Lung (tissue), 11 donors: ENCODE measurements at regions not wholly inside any gene's neighbourhood (a gene's known extent, or its start where the extent isn't known, plus 50 kb on each side); places are given as distances from the start of the nearest gene placed in this dataset.

Experiments used
- ATAC-seq: fragments of 200-7000 bp; cut with Tn5 transposase; one replicate; pipeline ENCODE4 v1.9.1; 2020; ENCODE audit warnings: moderate number of reproducible peaks; ENCODE audit not compliant: insufficient read depth, low FRiP score
- DNase-seq, 3 donors: peaks; one replicate each; pipeline ENCODE4 v3.0.0-alpha.2; 2013 to 2017
- H3K27ac ChIP-seq, 2 donors: one replicate each; pipeline ENCODE4 v1.5.1; 2013; ENCODE audit warnings: mild to moderate bottlenecking in 2 of 2, moderate library complexity in 2 of 2, control low read depth in 1 of 2, inconsistent platforms in 1 of 2, low read depth in 1 of 2, low read length in 1 of 2
- H3K27me3 ChIP-seq, 3 donors: one replicate each; pipeline ENCODE4 v1.5.1; 2013; ENCODE audit warnings: low read length in 2 of 3; ENCODE audit not compliant: control insufficient read depth in 3 of 3, insufficient read depth in 3 of 3
- H3K36me3 ChIP-seq, 4 donors: one replicate each; pipeline ENCODE4 v1.5.1; 2013; ENCODE audit warnings: low read length in 4 of 4, mild to moderate bottlenecking in 1 of 4, moderate library complexity in 1 of 4; ENCODE audit not compliant: control insufficient read depth in 4 of 4, insufficient read depth in 4 of 4
- H3K4me1 ChIP-seq, 5 donors: one replicate each; pipeline ENCODE4 v1.5.1; 2013; ENCODE audit warnings: low read length in 5 of 5, mild to moderate bottlenecking in 2 of 5, moderate library complexity in 1 of 5; ENCODE audit not compliant: control insufficient read depth in 5 of 5, insufficient read depth in 5 of 5
- H3K4me3 ChIP-seq: one replicate; pipeline ENCODE4 v1.5.1; 2013; ENCODE audit warnings: mild to moderate bottlenecking, control low read depth, moderate library complexity
- H3K9ac ChIP-seq, 2 donors: one replicate each; pipeline ENCODE4 v1.5.1; 2013; ENCODE audit warnings: low read length in 2 of 2, control low read depth in 1 of 2; ENCODE audit not compliant: insufficient read depth in 1 of 2
- H3K9me3 ChIP-seq, 4 donors: one replicate each; pipeline ENCODE4 v1.5.1; 2013; ENCODE audit warnings: low read length in 3 of 4, mild to moderate bottlenecking in 1 of 4, moderate library complexity in 1 of 4; ENCODE audit not compliant: control insufficient read depth in 4 of 4, insufficient read depth in 3 of 4
- WGBS, 2 donors: extraction: QIAGEN DNeasy Blood & Tissue Kit; methylation state at CpG; one replicate each; pipeline ENCODE4 v1.1.7; 2013; 5-methylcytosine and 5-hydroxymethylcytosine counted together
- TF ChIP-seq, protein P1 (sequence below): IDR thresholded peaks from 2 replicates; pipeline ENCODE4 v1.5.1; 2012; ENCODE audit warnings: mild to moderate bottlenecking; ENCODE audit errors: control extremely low read depth, extremely low read depth
- donor health status: control.
- donor health status: control.
- donor health status: Bipolar disorder and iron deficiency.
- donor health status: healthy.
- donor health status: DM: yes; HTN: yes; CAD: no.

GRCh38 chr17:79305768-79306423 lies 231.3 kb downstream of the ENGASE start:
- TF ChIP-seq, protein P1, sequence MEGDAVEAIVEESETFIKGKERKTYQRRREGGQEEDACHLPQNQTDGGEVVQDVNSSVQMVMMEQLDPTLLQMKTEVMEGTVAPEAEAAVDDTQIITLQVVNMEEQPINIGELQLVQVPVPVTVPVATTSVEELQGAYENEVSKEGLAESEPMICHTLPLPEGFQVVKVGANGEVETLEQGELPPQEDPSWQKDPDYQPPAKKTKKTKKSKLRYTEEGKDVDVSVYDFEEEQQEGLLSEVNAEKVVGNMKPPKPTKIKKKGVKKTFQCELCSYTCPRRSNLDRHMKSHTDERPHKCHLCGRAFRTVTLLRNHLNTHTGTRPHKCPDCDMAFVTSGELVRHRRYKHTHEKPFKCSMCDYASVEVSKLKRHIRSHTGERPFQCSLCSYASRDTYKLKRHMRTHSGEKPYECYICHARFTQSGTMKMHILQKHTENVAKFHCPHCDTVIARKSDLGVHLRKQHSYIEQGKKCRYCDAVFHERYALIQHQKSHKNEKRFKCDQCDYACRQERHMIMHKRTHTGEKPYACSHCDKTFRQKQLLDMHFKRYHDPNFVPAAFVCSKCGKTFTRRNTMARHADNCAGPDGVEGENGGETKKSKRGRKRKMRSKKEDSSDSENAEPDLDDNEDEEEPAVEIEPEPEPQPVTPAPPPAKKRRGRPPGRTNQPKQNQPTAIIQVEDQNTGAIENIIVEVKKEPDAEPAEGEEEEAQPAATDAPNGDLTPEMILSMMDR, result no peak
- DNase-seq (peak; percentile 16 to 36 (median 22)), ATAC-seq (no peak)
- WGBS, 2 donors, result 43 to 61% methylated on average over 29 of the region's 29 CpGs
- Histone ChIP-seq H3K36me3 (no peaks in the 10 kb centered on the region), H3K4me3 (no peak overlapping the region), H3K9ac (no peak overlapping the region), H3K9me3 (peaks cover 0 to 3% (median 0%) of the 10 kb centered on the region in 4 donors), H3K27me3 (peaks cover 0 to 8% (median 2%) of the 10 kb centered on the region in 3 donors), H3K27ac (no peak overlapping the region), H3K4me1 (peaks cover 0 to 9% (median 0%) of the 10 kb centered on the region in 5 donors)

- Histone ChIP-seq H3K9ac (no peak overlapping the region), H3K27ac (no peak overlapping the region)
Observed at GRCh38 chr17:79305376-79305767, 230.7 kb downstream of the ENGASE start.

DNA sequence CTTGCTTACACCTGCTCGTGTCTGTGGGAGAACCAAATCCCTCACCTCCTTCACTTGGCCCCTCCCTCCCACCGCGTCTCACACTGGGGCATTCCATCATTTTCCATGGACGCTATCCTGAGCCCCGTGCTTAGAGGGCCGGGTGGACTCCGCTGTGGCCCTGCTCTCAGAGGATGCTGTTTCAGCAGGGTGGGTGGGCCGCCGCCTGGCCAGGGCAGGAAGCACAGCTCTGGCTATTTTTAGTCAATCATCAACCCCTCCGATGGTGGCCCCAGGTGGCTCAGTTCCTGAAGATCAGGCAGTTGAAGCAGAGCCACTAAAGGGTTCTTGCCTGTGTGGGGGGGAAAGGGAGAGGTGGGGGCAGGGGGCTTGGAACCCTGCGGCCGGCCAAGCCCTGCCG lies 230.3 kb downstream of the ENGASE start:
- 38% methylated on average over 13 of the region's 13 CpGs for WGBS, 2 donors
- H3K27me3 ChIP-seq, result peaks cover 0 to 10% (median 2%) of the 10 kb centered on the region in 3 donors
- H3K36me3 ChIP-seq, result no peaks in the 10 kb centered on the region
- TF ChIP-seq, protein P1, result no peak
- H3K4me3 ChIP-seq, result no peak overlapping the region
- H3K9me3 ChIP-seq, result peaks cover 0 to 3% (median 0%) of the 10 kb centered on the region in 4 donors
- no peak for ATAC-seq
- no peak overlapping the region for H3K27ac ChIP-seq
- DNase-seq, result no peak
- H3K9ac ChIP-seq, result no peak overlapping the region
- H3K4me1 ChIP-seq, result peaks cover 0 to 9% (median 0%) of the 10 kb centered on the region in 5 donors

More at GRCh38 chr17:79305376-79305767, 230.7 kb downstream of the ENGASE start:
- TF ChIP-seq, protein P1, result no peak
- H3K27me3 ChIP-seq, result peaks cover 0 to 8% (median 2%) of the 10 kb centered on the region in 3 donors
- H3K4me3 ChIP-seq, result no peak overlapping the region
- 33 to 46% methylated on average over 10 of the region's 10 CpGs for WGBS, 2 donors
- DNase-seq, result no peak
- H3K36me3 ChIP-seq, result no peaks in the 10 kb centered on the region
- no peak for ATAC-seq
- peaks cover 0 to 3% (median 0%) of the 10 kb centered on the region in 4 donors for H3K9me3 ChIP-seq
- H3K4me1 ChIP-seq, result peaks cover 0 to 9% (median 0%) of the 10 kb centered on the region in 5 donors
